Fibroblast of villous mesenchyme (primary cell): ENCODE measurements at regions not wholly inside any gene's neighbourhood (a gene's known extent, or its start where the extent isn't known, plus 50 kb on each side); places are given as distances from the start of the nearest gene placed in this dataset.

Source experiments
- DNase-seq: peaks from one replicate; pipeline ENCODE4 v3.0.0-alpha.2; 2010; ENCODE audit warnings: low read depth
- H3K4me3 ChIP-seq: 2 replicates; pipeline ENCODE4 v1.5.1; 2011; ENCODE audit warnings: low read depth, mild to moderate bottlenecking, low read length
- CTCF ChIP-seq: IDR thresholded peaks from 2 replicates; pipeline ENCODE4 v1.5.1; 2012; ENCODE audit warnings: low read depth, mild to moderate bottlenecking, low read length; ENCODE audit not compliant: insufficient read depth

GRCh38 chrX:120746153-120746552 is 116.3 kb upstream of the C1GALT1C1 start:
- no peak for DNase-seq
- no peak for TF ChIP-seq CTCF
- H3K4me3 ChIP-seq, result no peak overlapping the region

- no peak for TF ChIP-seq CTCF
- no peak overlapping the region for H3K4me3 ChIP-seq
- DNase-seq, result no peak
Observed at GRCh38 chrX:120742946-120743665, 113.3 kb upstream of the C1GALT1C1 start.

GRCh38 chrX:120741452-120741851 is 111.6 kb upstream of the C1GALT1C1 start:
- no peak for TF ChIP-seq CTCF
- no peak overlapping the region for H3K4me3 ChIP-seq
- DNase-seq, result no peak

GRCh38 chrX:120740072-120740471 is 110.2 kb upstream of the C1GALT1C1 start:
- TF ChIP-seq CTCF, result no peak
- DNase-seq, result no peak
- no peak overlapping the region for H3K4me3 ChIP-seq

GRCh38 chrX:120739300-120739699 is 109.4 kb upstream of the C1GALT1C1 start:
- H3K4me3 ChIP-seq, result no peak overlapping the region
- no peak for DNase-seq
- no peak for TF ChIP-seq CTCF

GRCh38 chrX:120736989-120737388 is 107.1 kb upstream of the C1GALT1C1 start:
- no peak for DNase-seq
- H3K4me3 ChIP-seq, result no peak overlapping the region
- TF ChIP-seq CTCF, result no peak

GRCh38 chrX:120735966-120736365 is 106.1 kb upstream of the C1GALT1C1 start:
- no peak for DNase-seq
- TF ChIP-seq CTCF, result no peak

More at GRCh38 chrX:120735966-120736365, 106.1 kb upstream of the C1GALT1C1 start:
- no peak overlapping the region for H3K4me3 ChIP-seq
